T-helper 1 cell (primary cell): ENCODE measurements at regions not wholly inside any gene's neighbourhood (a gene's known extent, or its start where the extent isn't known, plus 50 kb on each side); places are given as distances from the start of the nearest gene placed in this dataset.
"Not testable (repeated sequence)": the region's sequence is repeated elsewhere in the genome, so short reads cannot be mapped to it uniquely, and the experiment has no call there.

ENCODE experiments used
- DNase-seq, 5 donors: peaks; one replicate each; pipeline ENCODE4 v3.0.0-alpha.2; 2012 to 2020

GRCh38 chr5:159797261-159797970, 118.9 kb upstream of the ADRA1B start:
- DNase-seq = no peak

- DNase-seq = no peak
Measured at GRCh38 chr5:159799701-159800100, 116.6 kb upstream of the ADRA1B start.

DNA sequence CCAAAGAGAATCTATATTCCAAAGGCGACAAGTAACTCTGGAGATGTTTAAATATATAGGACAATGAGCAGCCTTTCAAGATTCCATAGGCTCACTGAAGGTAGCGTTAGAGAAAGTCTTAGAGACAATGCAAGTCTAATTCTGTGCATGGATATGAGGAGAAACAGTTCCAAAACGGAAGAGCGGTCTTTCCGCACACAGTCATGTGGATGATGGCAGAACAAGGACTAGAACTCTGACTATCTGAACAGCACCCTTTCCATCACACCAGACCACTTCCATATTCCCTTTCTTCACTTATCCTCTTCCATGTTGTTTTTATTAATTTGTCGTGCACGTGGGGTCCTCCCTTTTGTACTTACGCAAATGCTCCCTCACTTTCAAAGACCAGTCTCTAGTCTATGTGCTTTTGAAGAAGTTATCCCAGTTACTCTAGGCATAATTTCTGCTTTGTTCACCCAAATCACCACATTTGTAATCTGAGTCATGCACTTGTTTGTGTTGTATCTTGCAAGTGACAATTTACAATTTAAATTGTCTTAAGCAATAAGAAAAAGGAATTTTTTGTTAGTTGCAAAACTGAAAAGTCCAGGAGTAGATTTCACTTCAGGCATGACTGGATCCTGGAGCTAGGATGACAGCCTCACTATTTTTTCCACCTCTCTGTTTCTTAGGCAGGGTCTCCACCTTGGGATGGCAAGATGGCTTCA, 116.0 kb upstream of the ADRA1B start:
- no peak for DNase-seq

DNA sequence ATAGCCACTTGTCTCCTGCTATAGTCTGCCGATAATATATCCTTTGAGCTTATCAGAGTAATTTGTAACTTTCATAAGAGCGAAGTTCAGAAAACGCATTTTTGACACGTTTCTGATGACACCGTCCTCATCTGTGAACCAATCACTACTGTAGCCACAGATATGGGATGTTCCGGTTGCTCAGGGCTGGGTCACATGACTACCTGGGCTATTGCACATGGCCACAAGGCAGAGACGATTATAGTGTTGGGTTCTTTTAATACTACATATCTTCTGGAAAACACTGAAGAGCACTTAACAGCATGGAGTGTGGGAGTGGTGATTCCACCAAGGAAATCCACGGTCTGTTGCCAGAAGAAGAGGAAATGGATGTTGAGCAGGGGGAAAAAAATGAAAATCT, 115.0 kb upstream of the ADRA1B start:
- DNase-seq = no peak

DNA sequence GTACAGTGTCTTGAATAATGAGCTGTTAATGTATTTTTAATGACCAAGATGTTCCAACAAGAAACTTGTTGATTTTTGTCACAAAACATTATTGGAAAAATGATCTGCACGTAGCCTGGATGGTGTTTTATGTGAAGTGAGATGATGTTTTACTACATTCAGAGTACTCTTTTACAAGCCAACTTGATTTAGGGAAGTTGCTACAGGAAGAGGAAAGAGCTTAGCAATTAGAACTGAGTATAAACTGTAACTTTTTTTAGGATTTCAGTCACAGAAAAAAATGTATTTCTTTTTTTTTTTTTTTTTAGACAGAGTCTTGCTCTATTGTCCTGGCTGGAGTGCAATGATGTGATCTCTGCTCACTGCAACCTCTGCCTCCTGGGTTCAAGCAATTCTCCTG, 113.6 kb upstream of the ADRA1B start:
- no peak for DNase-seq

GRCh38 chr5:159804121-159804520, 112.2 kb upstream of the ADRA1B start:
- DNase-seq = no peak

DNA sequence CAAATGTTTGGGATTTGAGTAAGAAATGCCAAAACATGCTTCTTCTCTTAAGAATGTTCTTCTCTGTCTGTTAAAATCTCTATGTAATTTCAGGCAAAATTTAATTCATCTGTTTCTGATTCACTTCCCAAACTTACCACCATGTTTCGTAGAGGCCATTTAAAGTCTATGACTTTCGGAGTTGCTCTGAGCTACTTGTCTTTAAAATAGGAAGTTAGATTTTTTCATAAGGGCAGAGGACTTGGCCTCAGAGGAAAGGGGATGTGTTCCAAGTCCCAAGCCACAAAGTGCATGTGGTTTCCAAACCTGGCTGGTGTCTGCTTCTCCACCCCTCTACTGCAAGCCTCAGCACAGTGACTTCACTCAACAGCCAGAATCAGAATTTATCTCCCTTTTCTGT, 111.3 kb upstream of the ADRA1B start:
- no peak for DNase-seq

- DNase-seq = not testable (repeated sequence)
Measured at GRCh38 chr5:159807135-159807534, 109.1 kb upstream of the ADRA1B start.

DNA sequence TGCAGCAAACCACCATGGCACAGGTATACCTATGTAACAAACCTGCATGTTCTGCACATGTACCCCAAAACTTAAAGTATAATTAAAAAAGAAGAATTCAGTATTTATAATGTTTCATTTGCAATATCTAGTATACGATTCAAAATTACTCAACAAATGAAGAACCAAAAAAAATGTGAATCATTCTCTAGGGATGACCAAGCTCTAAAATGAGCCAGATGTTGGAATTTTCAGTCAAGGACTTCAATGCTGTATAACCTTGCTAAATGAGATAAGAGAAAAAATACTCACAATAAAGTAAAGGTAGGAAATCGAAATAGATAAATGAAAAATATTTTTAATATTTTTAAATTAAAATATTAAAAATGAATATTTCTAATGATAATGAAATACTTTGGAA, 108.7 kb upstream of the ADRA1B start:
- no peak for DNase-seq

- no peak for DNase-seq
Measured at GRCh38 chr5:159811712-159812111, 104.6 kb upstream of the ADRA1B start.

GRCh38 chr5:159812759-159813158, 103.5 kb upstream of the ADRA1B start:
- DNase-seq = not testable (repeated sequence)

GRCh38 chr5:159814222-159814621, 102.1 kb upstream of the ADRA1B start:
- DNase-seq = no peak

DNA sequence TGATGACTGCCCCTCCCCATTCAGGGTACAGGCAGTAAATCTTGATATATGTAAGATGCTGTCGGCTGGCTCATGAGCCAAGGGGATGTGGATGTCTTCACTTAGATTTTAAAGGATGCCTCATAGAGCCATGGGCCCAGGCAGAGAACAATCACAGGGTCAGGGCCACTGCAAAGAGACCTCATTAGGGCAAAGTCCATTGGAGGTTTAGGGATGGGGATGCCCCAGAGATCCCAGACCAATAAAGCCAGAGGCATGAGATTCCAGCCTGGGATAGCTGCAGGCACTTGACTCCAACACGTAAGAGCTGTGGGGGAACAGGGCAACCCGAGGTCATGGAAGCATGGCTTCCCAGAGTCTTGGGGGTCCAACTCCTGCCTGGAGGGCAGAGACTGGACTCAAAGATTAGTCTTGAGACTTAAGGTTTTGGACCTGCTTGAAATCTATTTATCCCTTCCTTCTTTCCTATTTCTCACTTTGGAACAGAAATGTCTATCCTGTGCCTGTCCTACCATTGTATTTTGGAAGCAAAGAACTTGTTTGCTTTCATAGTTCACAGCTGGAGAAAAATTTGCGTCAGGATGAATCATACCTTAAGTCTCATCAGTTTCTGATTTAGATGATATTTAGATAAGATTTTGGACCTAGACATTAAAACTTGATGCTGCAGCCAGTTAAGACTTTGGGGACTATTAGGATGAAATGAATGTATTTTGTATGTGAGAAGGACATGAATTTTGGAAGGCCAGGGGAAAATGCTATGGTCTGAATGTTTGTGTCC, 101.3 kb upstream of the ADRA1B start:
- no peak for DNase-seq

GRCh38 chr5:159817262-159818029, 98.8 kb upstream of the ADRA1B start:
- no peak for DNase-seq

- DNase-seq = no peak
Measured at GRCh38 chr5:159819591-159820411, 96.5 kb upstream of the ADRA1B start.

DNA sequence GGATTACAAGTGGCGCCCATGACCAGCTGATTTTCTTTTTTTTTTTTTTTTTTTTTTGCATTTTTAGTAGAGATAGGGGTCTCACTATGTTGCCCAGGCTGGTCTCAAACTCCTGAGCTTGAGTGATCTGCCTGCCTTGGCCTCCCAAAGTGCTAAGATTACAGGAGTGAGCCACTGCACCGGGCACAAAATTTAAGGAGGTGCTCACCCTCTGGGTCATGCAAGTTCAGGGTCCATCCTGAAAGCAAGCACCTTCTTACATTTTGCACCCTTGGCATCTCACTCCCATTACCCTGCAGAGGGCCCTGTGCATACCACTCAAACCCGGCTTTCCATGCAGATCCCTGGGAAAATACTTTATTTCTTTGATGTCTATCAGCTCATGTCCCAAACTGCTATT, 95.6 kb upstream of the ADRA1B start:
- no peak for DNase-seq

GRCh38 chr5:159821461-159821940, 94.8 kb upstream of the ADRA1B start:
- no peak for DNase-seq

DNA sequence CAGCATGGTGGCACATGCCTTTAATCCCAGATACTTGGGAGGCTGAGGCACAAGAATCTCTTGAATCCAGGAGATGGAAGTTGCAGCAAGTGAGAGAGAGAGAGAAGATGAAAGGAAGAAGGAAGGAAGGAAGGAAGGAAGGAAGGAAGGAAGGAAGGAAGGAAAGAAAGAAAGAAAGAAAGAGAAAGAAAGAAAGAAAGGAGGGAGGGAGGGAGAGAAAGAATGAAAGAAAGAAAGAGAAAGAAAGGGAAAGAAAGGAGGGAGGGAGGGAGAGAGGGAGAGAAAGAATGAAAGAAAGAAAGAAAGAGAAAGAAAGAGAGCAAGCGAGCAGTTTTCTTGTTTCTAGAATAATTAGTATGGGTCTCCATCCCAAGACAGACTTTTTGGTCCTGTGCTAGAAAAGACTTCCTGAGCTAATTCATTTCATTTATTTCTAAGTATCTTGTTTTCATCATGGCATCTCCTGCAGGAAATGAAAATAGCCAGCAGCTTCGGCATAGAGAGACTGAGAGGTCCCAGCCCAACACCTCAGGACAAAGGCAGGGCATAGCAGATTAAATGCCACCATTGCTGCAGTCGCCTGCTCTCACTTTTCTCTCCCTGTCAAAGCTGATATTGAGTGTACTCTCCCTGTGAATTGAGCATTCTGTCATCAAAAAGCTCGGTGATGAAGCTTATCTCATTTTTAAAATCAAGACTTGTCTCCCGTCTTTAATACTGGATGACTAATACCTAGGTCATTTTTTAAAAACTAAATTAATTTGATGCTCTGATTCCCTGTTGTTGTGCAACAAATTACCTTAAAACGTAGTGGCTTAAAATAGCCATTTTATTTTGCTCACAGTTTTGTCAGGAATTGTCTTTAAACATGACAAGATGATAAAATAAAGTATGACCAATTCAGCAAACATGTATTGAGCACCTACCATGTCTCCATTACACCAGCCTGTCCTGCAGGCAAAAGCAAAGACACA, 91.8 kb upstream of the ADRA1B start:
- DNase-seq = no peak

GRCh38 chr5:159825551-159826051, 90.7 kb upstream of the ADRA1B start:
- DNase-seq = no peak
